ENCODE measurements at regions not wholly inside any gene's neighbourhood (a gene's known extent, or its start where the extent isn't known, plus 50 kb on each side); places are given as distances from the start of the nearest gene placed in this dataset.

DNA sequence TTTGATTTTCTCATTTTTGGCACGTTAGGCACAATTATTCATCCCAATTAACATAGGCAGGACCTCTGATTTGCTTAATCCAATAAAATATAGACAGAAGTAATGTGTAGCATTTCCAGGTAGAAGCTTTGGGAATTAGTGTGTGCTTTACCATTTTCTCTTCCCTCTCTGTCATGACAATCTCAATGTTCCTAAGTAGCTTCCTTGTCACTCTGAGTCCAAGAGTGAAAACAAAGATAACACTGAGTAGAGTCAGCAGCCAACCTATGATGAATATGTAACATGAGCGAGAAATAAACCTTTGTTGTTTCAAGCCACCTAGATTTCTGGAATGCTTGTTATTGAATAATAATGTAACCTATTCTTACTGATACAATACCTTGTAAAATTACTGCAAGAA, 283.8 kb downstream of the OMA1 start:
- no peak for DNase-seq (ENCODE audit: extremely low spot score)
- CTCF ChIA-PET, result interaction anchor here (0.9 to 1.2 kb wide), 2 partner anchors 101 to 1431 kb away, joined by 3 read pairs; no protein-coding TSS in a partner anchor
- TF ChIP-seq, protein P1, sequence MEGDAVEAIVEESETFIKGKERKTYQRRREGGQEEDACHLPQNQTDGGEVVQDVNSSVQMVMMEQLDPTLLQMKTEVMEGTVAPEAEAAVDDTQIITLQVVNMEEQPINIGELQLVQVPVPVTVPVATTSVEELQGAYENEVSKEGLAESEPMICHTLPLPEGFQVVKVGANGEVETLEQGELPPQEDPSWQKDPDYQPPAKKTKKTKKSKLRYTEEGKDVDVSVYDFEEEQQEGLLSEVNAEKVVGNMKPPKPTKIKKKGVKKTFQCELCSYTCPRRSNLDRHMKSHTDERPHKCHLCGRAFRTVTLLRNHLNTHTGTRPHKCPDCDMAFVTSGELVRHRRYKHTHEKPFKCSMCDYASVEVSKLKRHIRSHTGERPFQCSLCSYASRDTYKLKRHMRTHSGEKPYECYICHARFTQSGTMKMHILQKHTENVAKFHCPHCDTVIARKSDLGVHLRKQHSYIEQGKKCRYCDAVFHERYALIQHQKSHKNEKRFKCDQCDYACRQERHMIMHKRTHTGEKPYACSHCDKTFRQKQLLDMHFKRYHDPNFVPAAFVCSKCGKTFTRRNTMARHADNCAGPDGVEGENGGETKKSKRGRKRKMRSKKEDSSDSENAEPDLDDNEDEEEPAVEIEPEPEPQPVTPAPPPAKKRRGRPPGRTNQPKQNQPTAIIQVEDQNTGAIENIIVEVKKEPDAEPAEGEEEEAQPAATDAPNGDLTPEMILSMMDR (IDR thresholded peaks at IDR 0.05; ENCODE audit: control extremely low read depth, extremely low read depth, low read depth, missing control alignments), result no peak
- POLR2A ChIA-PET, result no interaction called here

DNA sequence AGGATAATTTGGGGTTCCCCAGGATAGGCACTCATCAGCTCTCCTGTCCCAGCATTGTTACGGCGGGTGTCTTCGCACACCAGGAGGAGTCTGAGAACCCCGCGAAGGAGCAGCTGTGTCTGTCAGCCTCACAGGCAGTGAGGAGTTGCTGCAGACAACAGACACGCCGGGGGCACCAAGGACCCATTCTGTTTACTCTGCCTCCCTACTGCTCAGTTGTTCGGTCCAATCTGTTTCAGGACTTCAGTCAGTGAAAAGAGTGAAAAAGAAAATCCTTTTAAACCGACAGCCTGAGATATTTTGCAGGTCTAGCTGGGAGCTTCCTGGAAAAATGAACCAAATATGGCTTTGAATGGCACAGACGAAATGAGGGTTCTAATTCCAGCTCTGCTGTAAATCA, 288.4 kb downstream of the OMA1 start:
- no peak for DNase-seq (ENCODE audit: extremely low spot score)
- TF ChIP-seq, protein P1 (IDR thresholded peaks at IDR 0.05; ENCODE audit: control extremely low read depth, extremely low read depth, low read depth, missing control alignments), result no peak
- ChIA-PET POLR2A (no interaction called here), CTCF (interaction anchor here (1.0 kb wide), 1 partner anchor 10 kb away, joined by 3 read pairs; no protein-coding TSS in a partner anchor)

DNA sequence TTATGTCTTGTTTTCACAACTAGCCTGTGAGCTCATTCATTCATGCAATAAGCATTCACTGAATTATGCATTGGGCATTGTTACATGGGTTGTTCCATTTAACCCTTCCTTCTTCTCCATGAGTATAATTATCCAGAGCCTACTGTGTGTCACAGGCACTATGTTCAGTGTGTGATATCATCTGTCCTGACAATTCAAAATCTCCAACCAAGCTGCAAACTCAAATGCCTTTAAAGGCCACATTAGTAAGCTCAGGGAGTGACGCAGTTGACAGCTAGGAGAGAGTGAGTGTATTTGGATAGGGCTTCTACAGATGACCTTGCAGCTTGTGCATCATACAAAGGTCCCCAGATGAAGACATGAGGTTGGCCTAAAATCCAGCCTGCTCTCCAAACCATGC, 289.5 kb downstream of the OMA1 start:
- TF ChIP-seq, protein P1 (IDR thresholded peaks at IDR 0.05; ENCODE audit: control extremely low read depth, extremely low read depth, low read depth, missing control alignments), result no peak

DNA sequence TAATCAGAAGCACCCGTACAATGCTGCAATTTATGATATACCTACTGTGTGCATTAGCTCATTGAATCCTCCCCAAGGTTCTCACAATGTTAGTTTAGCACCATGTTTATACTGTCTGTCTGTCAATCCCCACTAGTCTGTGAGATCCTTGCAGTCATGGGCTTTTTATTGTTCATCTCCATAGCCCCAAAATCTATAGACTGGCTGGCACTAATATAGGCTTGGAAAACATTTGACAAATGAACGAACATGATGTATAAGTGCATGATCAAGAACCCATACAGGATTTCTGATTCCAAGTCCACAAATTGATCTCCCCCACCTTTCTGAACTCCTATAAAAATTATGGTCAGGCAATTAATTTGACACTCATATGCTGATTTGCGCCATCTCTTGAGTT, 290.0 kb downstream of the OMA1 start:
- no peak for DNase-seq (ENCODE audit: extremely low spot score)
- ChIA-PET CTCF (interaction anchor here (0.9 kb wide), 1 partner anchor 37 kb away, joined by 3 read pairs; no protein-coding TSS in a partner anchor), POLR2A (no interaction called here)
- TF ChIP-seq, protein P1 (IDR thresholded peaks at IDR 0.05; ENCODE audit: control extremely low read depth, extremely low read depth, low read depth, missing control alignments), result no peak

More for the DNA sequence above, 289.5 kb downstream of the OMA1 start:
- DNase-seq (ENCODE audit: extremely low spot score), result no peak
- CTCF ChIA-PET, result no interaction called here
- POLR2A ChIA-PET, result no interaction called here

DNA sequence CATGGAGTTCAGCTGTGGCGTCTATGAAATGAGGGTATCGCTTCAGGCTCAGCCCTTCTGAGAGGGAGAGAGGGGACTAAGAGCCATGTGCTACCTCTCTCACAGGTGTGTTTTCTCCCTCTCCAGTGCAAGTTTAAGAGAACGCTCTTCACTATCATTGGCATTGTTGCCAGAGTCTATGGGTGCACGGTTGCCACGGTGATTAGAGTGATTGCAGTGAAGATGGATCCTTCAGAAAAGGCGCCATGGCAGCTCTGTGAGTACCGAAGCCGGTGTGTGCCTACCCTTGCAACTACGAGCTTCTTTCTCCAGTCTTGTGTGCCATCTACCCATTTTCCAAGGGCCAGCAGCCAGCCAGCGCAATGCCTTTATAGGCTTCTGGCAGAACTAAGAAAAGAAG, 290.5 kb downstream of the OMA1 start:
- ChIA-PET CTCF (interaction anchor here (0.9 kb wide), 1 partner anchor 38 kb away, joined by 3 read pairs; no protein-coding TSS in a partner anchor), POLR2A (no interaction called here)
- no peak for DNase-seq (ENCODE audit: extremely low spot score)
- TF ChIP-seq, protein P1 (IDR thresholded peaks at IDR 0.05; ENCODE audit: control extremely low read depth, extremely low read depth, low read depth, missing control alignments), result no peak

DNA sequence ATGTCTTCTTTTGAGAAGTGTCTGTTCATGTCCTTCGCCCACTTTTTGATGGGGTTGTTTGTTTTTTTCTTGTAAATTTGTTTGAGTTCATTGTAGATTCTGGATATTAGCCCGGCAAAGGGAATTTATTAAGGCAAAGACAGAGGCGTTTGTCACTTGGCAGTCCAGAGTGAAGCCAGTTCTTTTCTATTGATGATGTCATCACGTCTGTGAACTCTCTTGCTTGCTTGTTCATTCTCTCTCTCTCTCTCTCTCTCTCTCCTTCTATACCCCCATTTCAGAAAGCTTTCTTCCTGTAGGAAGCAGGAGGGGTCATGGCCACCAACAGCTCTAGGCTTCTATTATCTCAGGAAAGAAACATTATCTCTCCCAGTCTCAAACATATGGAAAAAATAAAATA, 291.3 kb downstream of the OMA1 start:
- POLR2A ChIA-PET, result no interaction called here
- CTCF ChIA-PET, result no interaction called here
- DNase-seq (ENCODE audit: extremely low spot score), result no peak
- TF ChIP-seq, protein P1 (IDR thresholded peaks at IDR 0.05; ENCODE audit: control extremely low read depth, extremely low read depth, low read depth, missing control alignments), result no peak

All from GM10248 (cell line).